Renal cortex interstitium (tissue), 11 donors: ENCODE measurements at regions not wholly inside any gene's neighbourhood (a gene's known extent, or its start where the extent isn't known, plus 50 kb on each side); places are given as distances from the start of the nearest gene placed in this dataset.

Experiments used
- DNase-seq, 11 donors: peaks; one replicate each; pipeline ENCODE4 v3.0.0-alpha.2; 2013; ENCODE audit warnings: low read depth in 9 of 11, low spot score in 4 of 11; ENCODE audit errors: extremely low read depth in 1 of 11

DNA sequence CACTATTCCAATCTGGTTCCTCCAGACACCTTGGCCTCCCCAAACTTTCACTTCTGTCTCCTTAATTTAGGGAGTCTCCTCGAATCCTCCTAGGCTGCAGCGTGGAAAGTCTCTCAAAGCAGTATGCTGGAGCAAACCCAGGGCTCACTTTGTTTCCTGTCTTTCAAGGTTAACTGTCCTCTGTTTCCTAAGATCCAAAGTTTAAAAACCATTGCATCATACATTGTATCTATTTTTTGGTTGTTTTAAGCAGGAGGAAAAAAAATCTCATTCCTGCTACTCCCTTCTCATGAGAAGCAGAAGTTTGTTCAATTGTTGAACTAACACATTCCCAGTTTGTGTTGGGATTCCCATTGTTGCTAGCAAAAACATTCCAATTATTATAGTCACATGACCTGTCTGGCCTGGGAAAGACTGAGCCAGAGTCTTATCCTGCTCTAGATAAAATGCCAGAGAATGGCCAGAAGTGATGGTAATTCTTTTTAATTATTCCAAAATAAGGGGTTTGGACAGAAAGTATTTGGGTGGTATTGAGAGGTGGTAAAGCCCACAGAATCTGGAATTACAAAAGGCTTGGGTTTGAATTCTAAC is 67.3 kb downstream of the HSPB8 start:
- no peak for DNase-seq

- no peak for DNase-seq
Measured at GRCh38 chr12:119247007-119247719, 68.4 kb downstream of the HSPB8 start.

DNA sequence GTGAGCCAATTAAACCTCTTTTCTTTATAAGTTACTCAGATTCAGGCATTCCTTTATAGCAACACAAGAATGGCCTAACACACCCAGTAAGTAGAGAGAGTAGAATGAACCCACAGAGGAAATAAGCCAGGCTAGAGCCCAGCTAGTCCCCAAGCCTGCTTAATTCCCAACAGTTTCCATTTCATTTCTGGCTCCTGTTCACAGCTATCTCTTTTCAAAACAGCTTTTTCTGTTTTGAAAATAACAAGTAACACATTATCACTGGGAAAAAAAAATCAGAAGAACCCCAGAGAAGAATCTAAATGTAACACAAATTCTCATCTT is 69.0 kb downstream of the HSPB8 start:
- DNase-seq, result no peak

GRCh38 chr12:119249383-119250155 is 70.8 kb downstream of the HSPB8 start:
- DNase-seq, result no peak

- DNase-seq, result no peak
Measured at GRCh38 chr12:119255314-119255713, 76.6 kb downstream of the HSPB8 start.

DNA sequence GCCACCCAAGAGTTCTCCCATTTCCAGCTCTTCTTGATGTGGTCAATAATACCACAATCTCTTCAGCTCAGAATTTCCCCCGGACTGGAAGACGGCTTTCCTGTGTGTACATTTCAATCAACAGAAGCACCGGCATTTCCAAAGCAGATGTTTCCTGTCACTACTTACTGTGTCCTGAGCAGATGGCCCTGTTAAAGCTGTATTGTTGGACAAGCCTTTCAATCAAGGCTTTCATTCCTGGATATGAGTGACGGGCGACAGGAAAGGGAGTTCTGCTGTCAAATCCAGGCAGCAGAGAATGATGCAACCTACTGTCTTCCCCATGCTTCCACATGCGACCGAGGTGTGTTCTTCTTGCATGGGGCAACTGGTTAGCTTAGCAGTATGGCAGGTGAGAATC is 76.4 kb upstream of the CCDC60 start:
- peak in 8 of 11 donors; percentile 1 to 31 (median 11) for DNase-seq

DNA sequence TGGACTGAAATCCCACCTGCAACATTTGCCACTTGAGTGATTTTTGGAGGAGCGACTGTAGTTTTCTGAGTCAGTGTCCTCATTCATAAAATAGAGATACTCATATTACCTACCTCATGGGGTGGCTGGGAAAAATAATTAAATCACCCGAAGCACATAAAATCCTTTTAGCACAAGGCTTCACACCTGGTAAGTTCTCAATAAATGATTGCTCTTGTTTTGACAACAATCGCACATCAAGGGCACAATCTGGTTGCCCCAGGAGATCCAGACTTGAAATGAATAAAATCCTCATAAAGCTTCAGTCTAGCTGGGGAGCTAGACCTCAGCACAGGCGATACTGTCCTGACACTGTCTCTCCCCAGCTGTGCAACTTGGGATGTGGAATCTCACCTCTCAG is 76.0 kb upstream of the CCDC60 start:
- peak in 2 of 11 donors; percentile 6 to 12 for DNase-seq

GRCh38 chr12:119259484-119259883 is 75.0 kb upstream of the CCDC60 start:
- no peak for DNase-seq

- no peak for DNase-seq
Measured at GRCh38 chr12:119262388-119262787, 72.1 kb upstream of the CCDC60 start.

DNA sequence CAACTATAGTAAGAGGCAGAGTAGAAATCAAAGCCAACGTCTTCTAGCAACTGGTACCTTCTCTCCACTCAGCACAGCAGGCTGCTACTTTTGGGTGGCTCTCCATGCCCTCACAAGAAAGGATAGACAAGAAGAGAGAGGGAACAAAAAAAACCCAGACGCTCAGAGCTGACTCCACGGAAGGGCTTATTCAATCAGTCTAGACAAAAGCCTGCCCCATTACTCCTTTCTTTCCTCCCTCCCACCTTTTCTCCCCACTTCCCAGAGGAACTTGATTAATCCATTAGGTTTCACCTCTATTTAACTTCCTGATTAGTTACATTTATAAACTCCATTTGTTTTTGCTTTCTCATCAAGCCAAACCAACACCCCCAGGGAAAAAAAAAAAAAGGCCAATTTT is 71.1 kb upstream of the CCDC60 start:
- DNase-seq, result no peak

GRCh38 chr12:119266963-119267362 is 67.6 kb upstream of the CCDC60 start:
- no peak for DNase-seq

DNA sequence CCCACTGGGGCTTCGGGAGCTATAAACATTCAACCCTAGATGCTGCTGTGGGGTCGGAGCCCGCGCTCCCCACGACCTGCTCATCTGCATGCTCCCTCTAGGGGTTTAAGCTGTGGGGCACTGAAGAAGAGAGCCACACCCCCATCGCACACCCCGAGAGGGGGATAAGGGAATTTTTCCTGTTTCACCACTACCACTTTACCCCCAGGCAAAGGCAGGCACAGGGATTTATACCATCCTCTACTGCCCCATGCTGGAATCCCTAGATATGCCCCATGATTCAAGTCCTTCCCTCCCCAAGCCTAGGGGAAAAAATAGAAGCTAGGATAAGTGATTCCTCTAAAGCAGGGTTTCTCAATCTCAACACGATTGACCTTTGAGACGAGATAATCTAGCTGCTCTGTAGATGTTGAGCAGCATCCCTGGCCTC is 59.9 kb upstream of the CCDC60 start:
- no peak for DNase-seq

- no peak for DNase-seq
Measured at GRCh38 chr12:119283310-119283709, 51.2 kb upstream of the CCDC60 start.
